H1 (cell line): ENCODE measurements at regions not wholly inside any gene's neighbourhood (a gene's known extent, or its start where the extent isn't known, plus 50 kb on each side); places are given as distances from the start of the nearest gene placed in this dataset.

ENCODE experiments used
- CTCF ChIA-PET: fragments of 300-600 bp; sonication (Branson Sonifier 250); formaldehyde crosslinking; loops from one replicate; lab custom pipeline; 2021; ENCODE audit not compliant: partially characterized antibody; lab: Charles Lee
- POLR2A ChIA-PET: fragments of 300-600 bp; sonication (Branson Sonifier 250); formaldehyde crosslinking; loops from one replicate; lab custom pipeline; 2021; ENCODE audit warnings: inconsistent platforms; ENCODE audit not compliant: partially characterized antibody; lab: Charles Lee
- DNase-seq, 2 experiments: peaks; one replicate each; pipeline versions ENCODE4 v3.0.0 to v3.0.0-alpha.2; 2010 to 2022; ENCODE audit warnings: low spot score in 2 of 2, low read depth in 1 of 2, mixed read lengths in 1 of 2
- FAIRE-seq: peaks from 2 replicates; lab custom pipeline; 2011; peaks lifted over from hg19 to GRCh38; lab: Jason Lieb, UNC
- H2AFZ ChIP-seq: 2 replicates; pipeline ENCODE4 v1.8.1; 2012; ENCODE audit warnings: low read length, inconsistent platforms
- H2AK5ac ChIP-seq: 2 replicates; pipeline ENCODE4 v1.6.1; 2013; ENCODE audit warnings: low read depth, low read length
- H2BK120ac ChIP-seq: replicated peaks from 2 replicates; pipeline ENCODE3; 2013; ENCODE audit warnings: low read depth, low read length, inconsistent platforms
- H2BK12ac ChIP-seq: 2 replicates; pipeline ENCODE4 v1.6.1; 2013; ENCODE audit warnings: low read depth, low read length
- H2BK15ac ChIP-seq: 2 replicates; pipeline ENCODE4 v1.6.1; 2013; ENCODE audit warnings: low read length
- H2BK20ac ChIP-seq: 2 replicates; pipeline ENCODE4 v1.6.1; 2013; ENCODE audit warnings: low read length
- H2BK5ac ChIP-seq: 2 replicates; pipeline ENCODE4 v1.6.1; 2013; ENCODE audit warnings: low read depth, low read length
- H3K14ac ChIP-seq: 2 replicates; pipeline ENCODE4 v1.6.1; 2013; ENCODE audit warnings: inconsistent platforms; ENCODE audit not compliant: insufficient read length
- H3K18ac ChIP-seq: 2 replicates; pipeline ENCODE4 v1.6.1; 2013; ENCODE audit warnings: low read length; ENCODE audit errors: extremely low read depth
- H3K23ac ChIP-seq: 2 replicates; pipeline ENCODE4 v1.6.1; 2013; ENCODE audit warnings: inconsistent platforms; ENCODE audit not compliant: insufficient read length
- H3K23me2 ChIP-seq: 2 replicates; pipeline ENCODE4 v1.6.1; 2013; ENCODE audit warnings: low read depth, low read length
- H3K27ac ChIP-seq: 2 replicates; pipeline ENCODE4 v1.6.1; 2011; ENCODE audit warnings: low read depth, low read length, inconsistent platforms
- H3K27me3 ChIP-seq, 4 experiments: replicated peaks in 1 of 4; 1 replicate in 1 of 4; 2 replicates in 3 of 4; pipeline versions ENCODE4 v1.6.1 to v1.8.1; 2011 to 2013; ENCODE audit warnings: low read length in 3 of 4, mild to moderate bottlenecking in 3 of 4, inconsistent platforms in 2 of 4, mixed read lengths in 2 of 4, moderate library complexity in 1 of 4; ENCODE audit not compliant: control insufficient read depth in 3 of 4, insufficient read depth in 3 of 4; ENCODE audit errors: extremely low read depth in 1 of 4
- H3K36me3 ChIP-seq, 4 experiments: 2 replicates each; pipeline versions ENCODE4 v1.6.1 to v1.8.1; 2011 to 2013; ENCODE audit warnings: mild to moderate bottlenecking in 4 of 4, low read length in 3 of 4, moderate library complexity in 2 of 4, control low read depth in 1 of 4, inconsistent platforms in 1 of 4; ENCODE audit not compliant: insufficient read depth in 4 of 4, control insufficient read depth in 2 of 4
- H3K4ac ChIP-seq: replicated peaks from 2 replicates; pipeline ENCODE3; 2013; ENCODE audit warnings: low read length, low read depth, mixed read lengths, inconsistent platforms; ENCODE audit not compliant: insufficient read length
- H3K4me1 ChIP-seq, 4 experiments: replicated peaks in 1 of 4; 1 replicate in 1 of 4; 2 replicates in 3 of 4; pipeline versions ENCODE4 v1.6.1 to v1.8.1; 2011 to 2013; ENCODE audit warnings: low read length in 3 of 4, inconsistent platforms in 2 of 4, mixed read lengths in 1 of 4; ENCODE audit not compliant: insufficient read depth in 4 of 4, control insufficient read depth in 3 of 4
- H3K4me2 ChIP-seq, 2 experiments: 2 replicates each; pipeline versions ENCODE4 v1.6.1 to v1.8.1; 2011 to 2013; ENCODE audit warnings: low read depth in 2 of 2, low read length in 2 of 2, control low read depth in 1 of 2, inconsistent platforms in 1 of 2, mild to moderate bottlenecking in 1 of 2; ENCODE audit not compliant: insufficient read depth in 1 of 2
- H3K4me3 ChIP-seq, 4 experiments: fragments of 200-600, 300-600 bp in 1 of 4; sonication (generic), shearing (Covaris generic), sonication (Bioruptor Twin) in 1 of 4; 2 replicates each; pipeline versions ENCODE4 v1.5.1 to v1.8.1; 2011 to 2016; ENCODE audit warnings: low read length in 4 of 4, low read depth in 3 of 4, control low read depth in 2 of 4, inconsistent platforms in 2 of 4, mild to moderate bottlenecking in 2 of 4, mixed read lengths in 1 of 4, moderate library complexity in 1 of 4; ENCODE audit not compliant: insufficient read depth in 2 of 4; ENCODE audit errors: extremely low read depth in 1 of 4
- H3K56ac ChIP-seq: replicated peaks from 2 replicates; pipeline ENCODE3; 2013; ENCODE audit warnings: low read depth, mild to moderate bottlenecking, mixed read lengths, low read length, inconsistent platforms; ENCODE audit not compliant: insufficient read length
- H3K79me1 ChIP-seq: 2 replicates; pipeline ENCODE4 v1.6.1; 2013; ENCODE audit warnings: low read depth, low read length, control low read depth
- H3K79me2 ChIP-seq, 2 experiments: 2 replicates each; pipeline versions ENCODE4 v1.6.1 to v1.8.1; 2012 to 2013; ENCODE audit warnings: low read length in 2 of 2, mild to moderate bottlenecking in 2 of 2, inconsistent platforms in 1 of 2; ENCODE audit not compliant: insufficient read depth in 2 of 2, control insufficient read depth in 1 of 2
- H3K9ac ChIP-seq, 4 experiments: replicated peaks in 1 of 4; 1 replicate in 1 of 4; 2 replicates in 3 of 4; pipeline versions ENCODE4 v1.6.1 to v1.8.1; 2011 to 2013; ENCODE audit warnings: low read depth in 3 of 4, low read length in 3 of 4, control low read depth in 2 of 4, mild to moderate bottlenecking in 2 of 4, moderate library complexity in 2 of 4, inconsistent platforms in 1 of 4; ENCODE audit errors: extremely low read depth in 1 of 4
- H3K9me3 ChIP-seq, 2 experiments: 2 replicates each; pipeline versions ENCODE4 v1.6.1 to v1.8.1; 2012 to 2013; ENCODE audit warnings: mild to moderate bottlenecking in 2 of 2, moderate library complexity in 2 of 2, control low read depth in 1 of 2, inconsistent platforms in 1 of 2, low read depth in 1 of 2, low read length in 1 of 2, mixed read lengths in 1 of 2; ENCODE audit not compliant: insufficient read depth in 2 of 2
- H4K20me1 ChIP-seq, 2 experiments: replicated peaks in 1 of 2; 2 replicates each; pipeline versions ENCODE3 to v1.8.1; 2011 to 2013; ENCODE audit warnings: inconsistent platforms in 2 of 2, low read length in 2 of 2, mild to moderate bottlenecking in 1 of 2; ENCODE audit not compliant: insufficient read depth in 2 of 2, control insufficient read depth in 1 of 2
- H4K5ac ChIP-seq: 2 replicates; pipeline ENCODE4 v1.6.1; 2013; ENCODE audit warnings: low read length, low read depth, mixed read lengths, inconsistent platforms; ENCODE audit not compliant: insufficient read length
- H4K8ac ChIP-seq: 2 replicates; pipeline ENCODE4 v1.8.0; 2013; ENCODE audit warnings: mild to moderate bottlenecking, moderate library complexity, low read length, inconsistent platforms; ENCODE audit not compliant: insufficient read depth; ENCODE audit errors: extremely low read depth
- H4K91ac ChIP-seq: replicated peaks from 2 replicates; pipeline ENCODE3; 2013; ENCODE audit warnings: low read length, mixed read lengths, inconsistent platforms; ENCODE audit not compliant: insufficient read length
- ATF2 ChIP-seq: IDR thresholded peaks from 2 replicates; pipeline ENCODE4 v1.6.1; 2012; ENCODE audit warnings: low read length, inconsistent platforms
- HDAC6 ChIP-seq: IDR thresholded peaks from one replicate; pipeline ENCODE4 v1.7.1; 2012; ENCODE audit warnings: low read depth, mild to moderate bottlenecking, inconsistent platforms, low read length, moderate library complexity
- JUND ChIP-seq: IDR thresholded peaks from 2 replicates; pipeline ENCODE4 v1.6.1; 2011; ENCODE audit warnings: mild to moderate bottlenecking, improper control_type of control experiment, low read length
- NANOG ChIP-seq: IDR thresholded peaks from 2 replicates; pipeline ENCODE4 v1.6.1; 2011; ENCODE audit warnings: low read length, low read depth, mild to moderate bottlenecking, inconsistent platforms; ENCODE audit not compliant: insufficient read depth, poor library complexity, severe bottlenecking
- RAD21 ChIP-seq, 2 experiments: IDR thresholded peaks in 1 of 2; conservative IDR thresholded peaks in 1 of 2; 2 replicates each; pipeline ENCODE4 v1.6.1; 2011; ENCODE audit warnings: low read depth in 2 of 2, low read length in 2 of 2, improper control_type of control experiment in 1 of 2, inconsistent platforms in 1 of 2, mild to moderate bottlenecking in 1 of 2, moderate library complexity in 1 of 2
- RNF2 ChIP-seq: fragments of 200-900, 300-1000 bp; sonication (generic); IDR thresholded peaks from 2 replicates; pipeline ENCODE4 v1.7.1; 2016; ENCODE audit warnings: borderline replicate concordance, low read depth, mild to moderate bottlenecking, antibody characterized with exemption, low read length; ENCODE audit not compliant: poor library complexity, severe bottlenecking; ENCODE audit errors: missing control alignments
- RXRA ChIP-seq: IDR thresholded peaks from 2 replicates; pipeline ENCODE4 v1.6.1; 2011; ENCODE audit warnings: low read depth, mild to moderate bottlenecking, low read length, moderate library complexity; ENCODE audit not compliant: insufficient read depth
- SP2 ChIP-seq: IDR thresholded peaks from 2 replicates; pipeline ENCODE4 v1.6.1; 2012; ENCODE audit warnings: mild to moderate bottlenecking, low read length, inconsistent platforms
- SP4 ChIP-seq: IDR thresholded peaks from 2 replicates; pipeline ENCODE4 v1.6.1; 2012; ENCODE audit warnings: low read length, inconsistent platforms
- SUZ12 ChIP-seq: fragments of 200-600 bp; sonication (generic); IDR thresholded peaks from 2 replicates; pipeline ENCODE4 v1.6.1; 2012; ENCODE audit warnings: mild to moderate bottlenecking, inconsistent platforms, low read length, moderate library complexity, mixed read lengths
- TCF12 ChIP-seq: IDR thresholded peaks from 2 replicates; pipeline ENCODE4 v1.6.1; 2011; ENCODE audit warnings: low read depth, mild to moderate bottlenecking, low read length
- USF2 ChIP-seq: IDR thresholded peaks from 2 replicates; pipeline ENCODE4 v1.6.1; 2011; ENCODE audit warnings: low read length, improper control_type of control experiment
- WGBS, 2 experiments: shearing (Covaris generic) in 1 of 2; methylation state at CpG; one replicate each; pipeline versions ENCODE4 v1.1.6 to v1.1.7; 2013 to 2015; ENCODE audit warnings: low lambda C conversion rate in 2 of 2, mixed read lengths in 2 of 2, inconsistent platforms in 1 of 2, low coverage in 1 of 2, missing lambda C conversion rate in 1 of 2; ENCODE audit not compliant: insufficient replicate concordance in 2 of 2, insufficient coverage in 1 of 2, insufficient read length in 1 of 2; ENCODE audit errors: extremely low coverage in 1 of 2, missing lambda C conversion rate in 1 of 2; 5-methylcytosine and 5-hydroxymethylcytosine counted together

- H3K56ac ChIP-seq = no peak overlapping the region
- H2BK20ac ChIP-seq = no peak overlapping the region
- FAIRE-seq (no peak), DNase-seq (no peak)
- no peaks in the 10 kb centered on the region for H3K79me2 ChIP-seq
- no peaks in the 10 kb centered on the region for H3K27me3 ChIP-seq
- no peak overlapping the region for H4K91ac ChIP-seq
- no peaks in the 10 kb centered on the region for H4K20me1 ChIP-seq
- no peak overlapping the region for H3K18ac ChIP-seq
- H3K4me1 ChIP-seq = no peaks in the 10 kb centered on the region
- no peaks in the 10 kb centered on the region for H3K9me3 ChIP-seq
- H3K27ac ChIP-seq = no peak overlapping the region
- no peak overlapping the region for H2BK15ac ChIP-seq
- WGBS, 2 experiments = 53% methylated on average over 1 of the region's 1 CpG; no CpG with 5 or more reads in 1 of the 2 experiments
- no peak overlapping the region for H3K9ac ChIP-seq
- H2BK120ac ChIP-seq = no peak overlapping the region
- no peak overlapping the region for H3K14ac ChIP-seq
- H3K36me3 ChIP-seq = no peaks in the 10 kb centered on the region
- H3K4ac ChIP-seq = no peak overlapping the region
- POLR2A ChIA-PET = no interaction called here
- H4K5ac ChIP-seq = no peak overlapping the region
- H2AFZ ChIP-seq = no peak overlapping the region
- no peak overlapping the region for H4K8ac ChIP-seq
- H3K4me2 ChIP-seq = no peak overlapping the region
- no peak overlapping the region for H2AK5ac ChIP-seq
- H3K79me1 ChIP-seq = no peaks in the 10 kb centered on the region
- no peak overlapping the region for H2BK12ac ChIP-seq
- no peak overlapping the region for H3K4me3 ChIP-seq
- CTCF ChIA-PET = no interaction called here
- no peak overlapping the region for H2BK5ac ChIP-seq
- no peak overlapping the region for H3K23ac ChIP-seq
- no peaks in the 10 kb centered on the region for H3K23me2 ChIP-seq
- TF ChIP-seq HDAC6 = no peak
- no peak for TF ChIP-seq SUZ12
- TF ChIP-seq TCF12 = no peak
- TF ChIP-seq RXRA = no peak
- no peak for TF ChIP-seq SP4
- TF ChIP-seq ATF2 = no peak
- TF ChIP-seq USF2 = no peak
- TF ChIP-seq NANOG = no peak
- no peak for TF ChIP-seq SP2
- no peak for TF ChIP-seq RAD21 (IDR thresholded peaks at IDR 0.05 in 1 of 2, conservative IDR thresholded peaks at IDR 0.05 in 1 of 2; ENCODE audit: low read depth in 2 of 2, low read length in 2 of 2)
- TF ChIP-seq JUND = no peak
- no peak for TF ChIP-seq RNF2
These were observed 139.5 kb upstream of the GUCY1A2 start for GRCh38 chr11:107157809-107158187.
